ENCODE measurements at regions not wholly inside any gene's neighbourhood (a gene's known extent, or its start where the extent isn't known, plus 50 kb on each side); places are given as distances from the start of the nearest gene placed in this dataset.

GRCh38 chr10:111543854-111544253 is 467.0 kb downstream of the ADRA2A start:
- Histone ChIP-seq H3K9ac (replicated peaks in 1 of 4; ENCODE audit: extremely low read depth in 1 of 4, low read depth in 3 of 4, low read length in 3 of 4) (no peak overlapping the region), H2BK12ac (ENCODE audit: low read depth, low read length) (no peak overlapping the region), H3K23me2 (ENCODE audit: low read depth, low read length) (no peaks in the 10 kb centered on the region), H3K4me3 (ENCODE audit: extremely low read depth in 1 of 4, insufficient read depth in 2 of 4, low read depth in 3 of 4, low read length in 4 of 4) (no peak overlapping the region), H2BK120ac (replicated peaks; ENCODE audit: low read depth, low read length) (no peak overlapping the region), H3K79me2 (ENCODE audit: control insufficient read depth in 1 of 2, insufficient read depth in 2 of 2, low read length in 2 of 2) (no peaks in the 10 kb centered on the region), H3K4me2 (ENCODE audit: insufficient read depth in 1 of 2, low read depth in 2 of 2, low read length in 2 of 2) (no peak overlapping the region), H2BK5ac (ENCODE audit: low read depth, low read length) (no peak overlapping the region), H3K9me3 (ENCODE audit: insufficient read depth in 2 of 2, low read depth in 1 of 2, low read length in 1 of 2) (no peaks in the 10 kb centered on the region), H3K4me1 (replicated peaks in 1 of 4; ENCODE audit: control insufficient read depth in 3 of 4, insufficient read depth in 4 of 4, low read length in 3 of 4) (no peaks in the 10 kb centered on the region), H2AK5ac (ENCODE audit: low read depth, low read length) (no peak overlapping the region), H3K27me3 (replicated peaks in 1 of 4; ENCODE audit: control insufficient read depth in 3 of 4, extremely low read depth in 1 of 4, insufficient read depth in 3 of 4, low read length in 3 of 4) (no peaks in the 10 kb centered on the region), H3K36me3 (ENCODE audit: control insufficient read depth in 2 of 4, insufficient read depth in 4 of 4, low read length in 3 of 4) (no peaks in the 10 kb centered on the region; a peak in 1 of 8 replicates), H3K27ac (ENCODE audit: low read depth, low read length) (no peak overlapping the region), H3K18ac (ENCODE audit: extremely low read depth, low read length) (no peak overlapping the region), H2BK20ac (ENCODE audit: low read length) (no peak overlapping the region), H4K5ac (ENCODE audit: insufficient read length, low read depth, low read length) (no peak overlapping the region), H4K20me1 (replicated peaks in 1 of 2; ENCODE audit: control insufficient read depth in 1 of 2, insufficient read depth in 2 of 2, low read length in 2 of 2) (no peaks in the 10 kb centered on the region), H4K91ac (replicated peaks; ENCODE audit: insufficient read length, low read length) (no peak overlapping the region), H3K56ac (replicated peaks; ENCODE audit: insufficient read length, low read depth, low read length) (no peak overlapping the region), H3K4ac (replicated peaks; ENCODE audit: insufficient read length, low read depth, low read length) (no peak overlapping the region), H3K79me1 (ENCODE audit: low read depth, low read length) (no peaks in the 10 kb centered on the region), H3K14ac (ENCODE audit: insufficient read length) (no peak overlapping the region), H2AFZ (ENCODE audit: low read length) (no peak overlapping the region), H3K23ac (ENCODE audit: insufficient read length) (no peak overlapping the region), H4K8ac (ENCODE audit: extremely low read depth, insufficient read depth, low read length) (no peak overlapping the region), H2BK15ac (ENCODE audit: low read length) (no peak overlapping the region)
- TF ChIP-seq SAP30 (IDR thresholded peaks at IDR 0.05; ENCODE audit: insufficient read depth, insufficient replicate concordance, low read length), result no peak
- TF ChIP-seq POU5F1 (IDR thresholded peaks at IDR 0.05; ENCODE audit: low read depth, low read length), result no peak
- no peak for TF ChIP-seq SP1 (IDR thresholded peaks at IDR 0.05; ENCODE audit: low read depth, low read length)
- TF ChIP-seq SUZ12 (IDR thresholded peaks at IDR 0.05; ENCODE audit: low read length), result no peak
- TF ChIP-seq BACH1 (IDR thresholded peaks at IDR 0.05; ENCODE audit: low read length), result no peak
- 97% methylated on average over 2 of the region's 2 CpGs; no CpG with 5 or more reads in 1 of the 2 experiments for WGBS, 2 experiments (ENCODE audit: extremely low coverage in 1 of 2, insufficient coverage in 1 of 2, insufficient read length in 1 of 2, insufficient replicate concordance in 2 of 2, low coverage in 1 of 2, low lambda C conversion rate in 2 of 2, missing lambda C conversion rate in 1 of 2)
- CTCF ChIA-PET (ENCODE audit: partially characterized antibody), result interaction anchor here (2.6 kb wide), 1 partner anchor 55 kb away, joined by 7 read pairs; no protein-coding TSS in a partner anchor
- DNase-seq (ENCODE audit: low read depth in 1 of 2, low spot score in 2 of 2), result no peak
- no peak for FAIRE-seq
- POLR2A ChIA-PET (ENCODE audit: partially characterized antibody), result no interaction called here

All from H1 (cell line).